ENCODE measurements at regions not wholly inside any gene's neighbourhood (a gene's known extent, or its start where the extent isn't known, plus 50 kb on each side); places are given as distances from the start of the nearest gene placed in this dataset.

DNA sequence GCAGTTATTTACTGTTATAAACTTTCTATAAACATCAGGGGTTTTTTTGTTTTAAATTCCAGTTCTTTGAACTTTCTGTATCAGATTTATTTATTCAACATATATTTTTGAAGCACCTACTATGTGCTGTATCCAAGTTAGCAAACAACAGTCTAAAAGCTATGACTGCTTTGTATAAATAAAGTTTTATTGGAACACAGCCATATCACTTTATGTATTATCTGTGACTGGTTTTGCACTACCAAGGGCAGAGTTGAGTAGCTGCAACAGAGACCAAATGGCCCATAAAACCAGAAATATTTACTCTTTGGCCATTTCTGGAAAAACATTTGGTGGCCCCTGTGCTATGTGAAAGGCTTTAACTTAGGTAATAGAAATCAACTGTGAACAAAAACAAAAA lies 110.2 kb upstream of the ERCC4 start:
- TF ChIP-seq, protein P1, sequence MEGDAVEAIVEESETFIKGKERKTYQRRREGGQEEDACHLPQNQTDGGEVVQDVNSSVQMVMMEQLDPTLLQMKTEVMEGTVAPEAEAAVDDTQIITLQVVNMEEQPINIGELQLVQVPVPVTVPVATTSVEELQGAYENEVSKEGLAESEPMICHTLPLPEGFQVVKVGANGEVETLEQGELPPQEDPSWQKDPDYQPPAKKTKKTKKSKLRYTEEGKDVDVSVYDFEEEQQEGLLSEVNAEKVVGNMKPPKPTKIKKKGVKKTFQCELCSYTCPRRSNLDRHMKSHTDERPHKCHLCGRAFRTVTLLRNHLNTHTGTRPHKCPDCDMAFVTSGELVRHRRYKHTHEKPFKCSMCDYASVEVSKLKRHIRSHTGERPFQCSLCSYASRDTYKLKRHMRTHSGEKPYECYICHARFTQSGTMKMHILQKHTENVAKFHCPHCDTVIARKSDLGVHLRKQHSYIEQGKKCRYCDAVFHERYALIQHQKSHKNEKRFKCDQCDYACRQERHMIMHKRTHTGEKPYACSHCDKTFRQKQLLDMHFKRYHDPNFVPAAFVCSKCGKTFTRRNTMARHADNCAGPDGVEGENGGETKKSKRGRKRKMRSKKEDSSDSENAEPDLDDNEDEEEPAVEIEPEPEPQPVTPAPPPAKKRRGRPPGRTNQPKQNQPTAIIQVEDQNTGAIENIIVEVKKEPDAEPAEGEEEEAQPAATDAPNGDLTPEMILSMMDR (IDR thresholded peaks at IDR 0.05), result no peak

DNA sequence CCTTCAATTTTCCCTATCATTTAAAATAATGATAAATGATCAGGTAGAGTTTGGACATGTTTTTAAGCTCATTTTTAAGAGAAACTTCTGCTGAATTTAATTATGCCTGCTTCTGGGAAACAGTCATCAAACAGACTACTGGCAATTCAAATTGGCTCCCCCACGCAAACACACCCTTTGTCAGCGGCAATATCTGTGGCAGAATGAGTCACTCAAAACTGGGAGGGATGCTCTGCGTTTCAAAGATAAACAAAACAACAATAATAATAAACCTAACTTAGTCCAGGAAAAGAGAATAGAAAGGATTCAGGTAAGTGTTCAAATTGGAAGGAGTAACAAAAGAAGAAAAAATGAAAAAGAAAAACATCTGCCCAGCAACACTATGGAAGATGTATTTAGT lies 108.1 kb upstream of the ERCC4 start:
- TF ChIP-seq, protein P1 (IDR thresholded peaks at IDR 0.05), result no peak

DNA sequence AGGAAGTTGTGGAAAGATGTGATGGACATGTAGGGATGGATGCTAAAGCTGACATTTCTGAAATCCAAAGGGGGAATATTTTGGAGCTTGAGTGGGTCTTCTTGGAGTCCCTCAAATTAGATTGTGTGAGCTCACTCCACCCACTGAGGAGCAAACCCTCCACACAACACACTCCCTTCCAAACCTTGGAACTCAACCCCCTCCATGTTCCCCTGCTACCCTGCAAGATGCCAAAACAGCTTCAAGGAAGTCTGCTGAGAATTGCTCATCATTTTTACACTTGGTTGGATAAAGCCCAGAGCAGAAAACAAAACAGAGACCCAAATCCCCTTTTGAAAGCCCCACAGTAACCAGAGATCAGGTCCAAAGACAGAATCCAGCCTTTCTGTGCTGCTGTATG lies 103.3 kb upstream of the ERCC4 start:
- TF ChIP-seq, protein P1 (IDR thresholded peaks at IDR 0.05), result no peak

DNA sequence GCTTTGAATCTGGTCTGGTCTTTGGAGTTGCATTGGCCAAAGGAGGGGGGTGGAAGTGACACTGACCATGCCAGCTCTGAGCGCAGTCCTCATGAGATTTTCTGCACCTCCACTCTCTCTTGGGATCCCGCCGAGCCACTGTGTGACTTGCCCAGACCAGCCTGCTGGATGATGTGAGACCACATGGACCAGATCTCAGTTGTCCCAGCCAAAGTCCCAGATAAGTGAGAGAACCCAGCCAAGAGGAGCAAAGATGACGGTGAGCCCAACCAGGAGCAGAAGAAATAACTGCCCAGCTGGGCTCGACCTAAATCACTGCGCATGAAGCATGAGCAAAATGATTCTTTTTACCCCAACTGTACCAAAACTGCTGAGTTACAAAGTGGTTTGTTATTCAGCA lies 96.5 kb upstream of the ERCC4 start:
- TF ChIP-seq, protein P1 (IDR thresholded peaks at IDR 0.05), result no peak

DNA sequence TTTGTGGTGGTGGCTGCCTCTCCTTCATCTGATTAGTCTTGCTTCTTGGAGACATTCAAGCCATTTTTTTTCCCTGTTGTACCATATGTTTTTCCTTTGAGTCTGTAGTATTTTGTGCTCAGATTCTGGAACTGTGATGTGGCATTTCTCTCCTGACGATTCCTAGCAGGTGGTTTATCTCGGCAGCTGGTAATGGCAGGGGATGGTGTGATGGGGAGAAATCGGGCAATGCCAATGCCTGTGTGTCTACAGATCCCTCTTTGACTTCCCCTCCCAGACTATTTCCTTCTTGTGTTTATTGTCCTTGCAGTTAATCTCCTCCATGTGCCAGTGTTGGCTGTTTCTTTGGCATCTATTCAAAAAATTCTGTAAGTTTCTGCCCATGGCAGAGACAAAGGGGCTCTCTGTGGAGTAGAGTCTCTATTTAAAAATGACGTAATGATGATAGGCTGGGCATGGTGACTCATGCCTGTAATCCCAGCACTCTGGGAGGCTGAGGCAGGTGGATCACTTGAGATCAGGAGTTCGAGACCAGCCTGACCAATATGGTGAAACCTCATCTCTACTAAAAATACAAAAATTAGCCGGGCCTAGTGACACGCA lies 90.2 kb upstream of the ERCC4 start:
- TF ChIP-seq, protein P1 (IDR thresholded peaks at IDR 0.05), result no peak

DNA sequence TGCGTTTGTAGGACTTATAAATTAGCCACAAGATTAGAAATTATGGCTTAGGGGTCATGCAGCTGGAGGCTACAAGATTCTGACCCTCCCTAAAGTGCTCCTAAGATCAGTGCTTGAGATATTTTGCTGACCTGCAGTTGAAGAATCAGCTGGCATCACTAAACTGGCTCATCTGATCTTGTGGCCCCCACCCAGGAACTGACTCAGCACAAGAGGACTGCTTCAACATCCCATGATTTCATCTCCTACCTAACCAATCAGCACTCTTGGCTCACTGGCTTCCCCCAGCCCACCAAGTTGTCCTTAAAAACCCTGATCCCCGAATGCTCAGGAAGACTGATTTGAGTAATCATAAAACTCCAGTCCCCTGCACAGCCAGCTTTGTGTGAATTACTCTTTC lies 86.4 kb upstream of the ERCC4 start:
- TF ChIP-seq, protein P1 (IDR thresholded peaks at IDR 0.05), result no peak

DNA sequence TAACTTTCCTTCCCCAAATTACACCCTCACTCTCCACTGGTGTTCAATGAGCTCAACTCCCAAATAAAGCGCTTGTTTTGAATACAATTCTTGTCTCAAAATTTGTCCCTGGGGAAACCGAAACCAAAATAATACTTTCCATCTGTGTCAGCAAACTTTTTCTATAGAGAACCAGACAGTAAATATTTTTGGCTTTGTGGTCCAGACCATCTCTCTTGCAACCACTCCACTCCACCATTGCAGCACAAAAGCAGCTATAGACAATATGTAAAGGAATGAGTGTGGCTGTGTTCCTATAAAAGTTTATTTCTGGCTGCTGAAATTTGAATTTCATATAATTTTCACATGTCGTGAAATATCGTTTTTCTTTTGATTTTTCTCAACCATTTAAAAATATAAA lies 84.6 kb upstream of the ERCC4 start:
- TF ChIP-seq, protein P1 (IDR thresholded peaks at IDR 0.05), result no peak

All from LNCAP (cell line).